Smooth muscle cell (in vitro differentiated cells): ENCODE measurements at regions not wholly inside any gene's neighbourhood (a gene's known extent, or its start where the extent isn't known, plus 50 kb on each side); places are given as distances from the start of the nearest gene placed in this dataset.

Source experiments
- DNase-seq: peaks from one replicate; lab custom pipeline; 2025; ENCODE audit not compliant: unreplicated experiment; lab: John Stamatoyannopoulos, UW
- H2AFZ ChIP-seq: fragments of 200-600 bp; sonication (generic); 2 replicates; pipeline ENCODE4 v1.6.0; 2016; ENCODE audit warnings: antibody characterized with exemption, low read depth, mild to moderate bottlenecking
- H3F3A ChIP-seq: fragments of 200-600 bp; sonication (generic); 2 replicates; pipeline ENCODE4 v1.6.0; 2017; ENCODE audit warnings: antibody characterized with exemption, low read depth
- H3K27ac ChIP-seq: fragments of 200-600 bp; sonication (generic); 2 replicates; pipeline ENCODE4 v1.5.1; 2016; ENCODE audit warnings: low read depth, mild to moderate bottlenecking
- H3K27me3 ChIP-seq: fragments of 200-600 bp; sonication (generic); 2 replicates; pipeline ENCODE4 v1.6.1; 2016; ENCODE audit warnings: low read depth, mild to moderate bottlenecking
- H3K36me3 ChIP-seq: fragments of 200-600 bp; sonication (generic); 2 replicates; pipeline ENCODE4 v1.5.1; 2016; ENCODE audit warnings: low read depth
- H3K4me1 ChIP-seq: fragments of 200-600 bp; sonication (generic); 2 replicates; pipeline ENCODE4 v1.5.1; 2016; ENCODE audit warnings: low read depth
- H3K4me2 ChIP-seq: fragments of 200-600 bp; sonication (generic); 2 replicates; pipeline ENCODE4 v1.6.0; 2016; ENCODE audit warnings: mild to moderate bottlenecking
- H3K4me3 ChIP-seq: fragments of 200-600 bp; sonication (generic); 2 replicates; pipeline ENCODE4 v1.5.1; 2016; ENCODE audit warnings: mild to moderate bottlenecking
- H3K79me2 ChIP-seq: fragments of 200-600 bp; sonication (generic); 2 replicates; pipeline ENCODE4 v1.6.0; 2016; ENCODE audit warnings: low read depth, mild to moderate bottlenecking
- H3K9ac ChIP-seq: fragments of 200-600 bp; sonication (generic); 2 replicates; pipeline ENCODE4 v1.6.0; 2016; ENCODE audit warnings: low read depth
- H3K9me3 ChIP-seq: fragments of 200-600 bp; sonication (generic); replicated peaks from 2 replicates; pipeline ENCODE4 v1.5.1; 2016; ENCODE audit warnings: low read depth
- H4K20me1 ChIP-seq: fragments of 200-600 bp; sonication (generic); 2 replicates; pipeline ENCODE4 v1.6.0; 2016; ENCODE audit warnings: low read depth
- WGBS: methylation state at CpG from one replicate; pipeline ENCODE4 v1.1.7; 2016; ENCODE audit warnings: low lambda C conversion rate; 5-methylcytosine and 5-hydroxymethylcytosine counted together
- TF ChIP-seq, protein P1 (sequence below): fragments of 200-600 bp; sonication (generic); IDR thresholded peaks from 2 replicates; pipeline ENCODE4 v1.5.1; 2017; ENCODE audit warnings: borderline replicate concordance, mild to moderate bottlenecking, antibody characterized with exemption; ENCODE audit not compliant: insufficient read depth, poor library complexity, severe bottlenecking

DNA sequence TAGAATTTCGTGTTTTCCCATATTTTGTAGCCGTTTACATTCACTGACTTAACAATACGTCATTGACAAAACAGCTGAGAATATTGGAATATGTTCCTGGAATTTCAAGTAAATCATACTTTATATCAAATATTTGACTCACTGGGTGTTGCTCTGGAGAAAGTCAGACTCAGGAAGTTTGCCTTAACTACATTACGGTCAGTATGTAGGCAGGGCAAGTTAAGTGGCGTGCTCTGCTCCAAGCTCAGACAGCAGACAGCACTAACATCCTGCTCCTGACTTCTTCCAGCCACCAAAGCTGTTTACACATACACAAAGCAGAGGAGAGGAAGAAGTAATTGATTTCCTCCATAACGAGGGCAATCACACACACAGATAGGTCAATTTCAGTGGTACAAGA lies 414.6 kb downstream of the LRRIQ3 start:
- Histone ChIP-seq H4K20me1 (no peaks in the 10 kb centered on the region), H3K79me2 (no peaks in the 10 kb centered on the region), H3K4me1 (no peaks in the 10 kb centered on the region), H3K27ac (no peak overlapping the region), H3F3A (no peaks in the 10 kb centered on the region), H2AFZ (no peak overlapping the region), H3K4me3 (no peak overlapping the region), H3K4me2 (no peak overlapping the region), H3K9ac (no peak overlapping the region), H3K27me3 (no peaks in the 10 kb centered on the region), H3K36me3 (no peaks in the 10 kb centered on the region), H3K9me3 (no peaks in the 10 kb centered on the region)
- DNase-seq = no peak
- TF ChIP-seq, protein P1, sequence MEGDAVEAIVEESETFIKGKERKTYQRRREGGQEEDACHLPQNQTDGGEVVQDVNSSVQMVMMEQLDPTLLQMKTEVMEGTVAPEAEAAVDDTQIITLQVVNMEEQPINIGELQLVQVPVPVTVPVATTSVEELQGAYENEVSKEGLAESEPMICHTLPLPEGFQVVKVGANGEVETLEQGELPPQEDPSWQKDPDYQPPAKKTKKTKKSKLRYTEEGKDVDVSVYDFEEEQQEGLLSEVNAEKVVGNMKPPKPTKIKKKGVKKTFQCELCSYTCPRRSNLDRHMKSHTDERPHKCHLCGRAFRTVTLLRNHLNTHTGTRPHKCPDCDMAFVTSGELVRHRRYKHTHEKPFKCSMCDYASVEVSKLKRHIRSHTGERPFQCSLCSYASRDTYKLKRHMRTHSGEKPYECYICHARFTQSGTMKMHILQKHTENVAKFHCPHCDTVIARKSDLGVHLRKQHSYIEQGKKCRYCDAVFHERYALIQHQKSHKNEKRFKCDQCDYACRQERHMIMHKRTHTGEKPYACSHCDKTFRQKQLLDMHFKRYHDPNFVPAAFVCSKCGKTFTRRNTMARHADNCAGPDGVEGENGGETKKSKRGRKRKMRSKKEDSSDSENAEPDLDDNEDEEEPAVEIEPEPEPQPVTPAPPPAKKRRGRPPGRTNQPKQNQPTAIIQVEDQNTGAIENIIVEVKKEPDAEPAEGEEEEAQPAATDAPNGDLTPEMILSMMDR = no peak
- 69% methylated on average over 6 of the region's 6 CpGs for WGBS

DNA sequence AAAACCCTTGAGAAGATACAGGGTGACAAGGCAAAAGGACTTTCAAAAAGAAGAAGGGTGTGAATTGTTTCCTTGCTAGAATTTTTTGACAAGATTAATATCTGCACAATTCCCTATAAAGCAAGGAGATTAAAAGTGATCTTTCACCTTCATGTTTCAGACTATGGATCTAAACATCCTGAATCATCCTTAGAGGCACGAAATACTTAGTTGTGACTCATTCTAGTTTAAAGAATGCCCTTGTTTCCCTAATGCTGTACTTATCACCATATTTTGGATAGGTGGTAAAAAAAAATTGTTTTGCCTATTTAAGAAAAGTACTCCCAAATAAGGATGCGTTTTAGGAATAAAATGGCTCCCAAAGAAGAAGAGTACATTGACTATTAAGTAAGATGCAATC lies 415.1 kb downstream of the LRRIQ3 start:
- Histone ChIP-seq H3F3A (no peaks in the 10 kb centered on the region), H2AFZ (no peak overlapping the region), H4K20me1 (no peaks in the 10 kb centered on the region), H3K4me1 (no peaks in the 10 kb centered on the region), H3K27me3 (no peaks in the 10 kb centered on the region), H3K9ac (no peak overlapping the region), H3K9me3 (no peaks in the 10 kb centered on the region), H3K27ac (no peak overlapping the region), H3K4me2 (no peak overlapping the region), H3K79me2 (no peaks in the 10 kb centered on the region), H3K4me3 (no peak overlapping the region), H3K36me3 (no peaks in the 10 kb centered on the region)
- WGBS = 58% methylated on average over 2 of the region's 2 CpGs
- TF ChIP-seq, protein P1 = no peak
- DNase-seq = no peak

DNA sequence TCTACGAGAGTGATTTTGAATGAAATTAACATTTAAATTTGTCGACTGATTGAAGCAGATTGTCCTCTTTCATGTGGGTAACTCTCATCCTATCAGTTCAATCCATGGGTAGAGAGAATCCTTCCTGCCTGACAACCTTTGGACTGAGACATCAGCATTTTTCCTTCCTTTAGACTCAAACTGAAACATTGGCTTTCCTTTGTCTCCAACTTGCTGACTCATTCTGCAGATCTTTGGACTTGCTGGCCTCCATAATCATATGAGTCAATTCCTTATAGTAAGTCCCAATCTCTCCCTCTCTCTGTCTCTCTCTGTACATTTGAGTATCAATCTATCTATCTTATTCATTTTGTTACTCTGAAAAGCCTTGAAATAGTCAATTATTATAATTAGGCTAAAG lies 416.7 kb downstream of the LRRIQ3 start:
- Histone ChIP-seq H3F3A (no peaks in the 10 kb centered on the region), H3K4me2 (no peak overlapping the region), H3K36me3 (no peaks in the 10 kb centered on the region), H3K9me3 (no peaks in the 10 kb centered on the region), H4K20me1 (no peaks in the 10 kb centered on the region), H2AFZ (no peak overlapping the region), H3K79me2 (no peaks in the 10 kb centered on the region), H3K27ac (no peak overlapping the region), H3K27me3 (no peaks in the 10 kb centered on the region), H3K9ac (no peak overlapping the region), H3K4me3 (no peak overlapping the region), H3K4me1 (no peaks in the 10 kb centered on the region)
- WGBS = 87% methylated on average over 2 of the region's 2 CpGs
- DNase-seq = no peak
- TF ChIP-seq, protein P1 = no peak

DNA sequence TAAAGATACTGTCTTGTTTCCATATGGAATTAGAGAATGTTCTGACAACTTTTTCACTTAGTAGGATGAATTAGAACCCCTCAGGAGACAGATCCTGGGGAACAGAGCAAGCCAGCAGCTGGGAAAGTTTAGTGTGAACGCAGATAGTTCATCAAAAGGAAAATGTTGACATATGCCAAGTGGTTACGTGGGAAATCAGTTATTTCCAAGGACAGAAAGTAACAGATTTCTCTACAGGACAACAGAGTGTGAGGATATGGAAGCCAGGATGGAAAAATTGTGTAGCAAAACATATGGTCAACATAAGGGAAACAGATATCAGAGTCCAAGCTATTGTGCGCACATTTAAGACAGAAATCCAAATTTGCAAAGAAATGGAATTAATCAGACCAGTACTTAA lies 419.5 kb downstream of the LRRIQ3 start:
- Histone ChIP-seq H4K20me1 (no peaks in the 10 kb centered on the region), H3K27me3 (no peaks in the 10 kb centered on the region), H3K4me2 (no peak overlapping the region), H3K36me3 (no peaks in the 10 kb centered on the region), H3K9ac (no peak overlapping the region), H2AFZ (no peak overlapping the region), H3K4me1 (no peaks in the 10 kb centered on the region), H3K9me3 (no peaks in the 10 kb centered on the region), H3K4me3 (no peak overlapping the region), H3K27ac (no peak overlapping the region), H3K79me2 (no peaks in the 10 kb centered on the region), H3F3A (no peaks in the 10 kb centered on the region)
- TF ChIP-seq, protein P1 = no peak
- no peak for DNase-seq
- WGBS = 90% methylated on average over 3 of the region's 3 CpGs
